Ishikawa (cell line): ENCODE measurements at regions not wholly inside any gene's neighbourhood (a gene's known extent, or its start where the extent isn't known, plus 50 kb on each side); places are given as distances from the start of the nearest gene placed in this dataset.

Experiments
- CEBPB ChIP-seq: IDR thresholded peaks from 2 replicates; pipeline ENCODE4 v1.6.1; 2012
- CREB1 ChIP-seq: IDR thresholded peaks from 2 replicates; pipeline ENCODE4 v1.6.1; 2012; ENCODE audit warnings: low read depth
- EGR1 ChIP-seq: IDR thresholded peaks from 2 replicates; pipeline ENCODE4 v1.6.1; 2012
- EP300 ChIP-seq: IDR thresholded peaks from 2 replicates; pipeline ENCODE4 v1.6.1; 2012; ENCODE audit warnings: borderline replicate concordance
- FOXM1 ChIP-seq: IDR thresholded peaks from 2 replicates; pipeline ENCODE4 v1.6.1; 2012; ENCODE audit warnings: low read depth, borderline replicate concordance
- NFIC ChIP-seq: IDR thresholded peaks from 2 replicates; pipeline ENCODE4 v1.6.1; 2012
- RAD21 ChIP-seq: IDR thresholded peaks from 2 replicates; pipeline ENCODE4 v1.6.1; 2012; ENCODE audit warnings: low read depth
- TAF1 ChIP-seq: IDR thresholded peaks from 2 replicates; pipeline ENCODE4 v1.6.1; 2012; ENCODE audit warnings: low read depth, mild to moderate bottlenecking
- TCF12 ChIP-seq: IDR thresholded peaks from 2 replicates; pipeline ENCODE4 v1.6.1; 2012; ENCODE audit warnings: low read depth
- TEAD4 ChIP-seq: IDR thresholded peaks from 2 replicates; pipeline ENCODE4 v1.6.1; 2012
- YY1 ChIP-seq: IDR thresholded peaks from 2 replicates; pipeline ENCODE4 v1.6.1; 2012; ENCODE audit warnings: low read depth
- ZBTB7A ChIP-seq: IDR thresholded peaks from 2 replicates; pipeline ENCODE4 v1.6.1; 2012; ENCODE audit warnings: low read depth
- TF ChIP-seq, protein P1 (sequence below): IDR thresholded peaks from 2 replicates; pipeline ENCODE4 v1.6.1; 2012
- TF ChIP-seq, protein P2 (sequence below): IDR thresholded peaks from 2 replicates; pipeline ENCODE4 v1.6.1; 2012; ENCODE audit warnings: low read depth, mild to moderate bottlenecking
- TF ChIP-seq, protein P3 (sequence below): IDR thresholded peaks from 2 replicates; pipeline ENCODE4 v1.6.1; 2012

DNA sequence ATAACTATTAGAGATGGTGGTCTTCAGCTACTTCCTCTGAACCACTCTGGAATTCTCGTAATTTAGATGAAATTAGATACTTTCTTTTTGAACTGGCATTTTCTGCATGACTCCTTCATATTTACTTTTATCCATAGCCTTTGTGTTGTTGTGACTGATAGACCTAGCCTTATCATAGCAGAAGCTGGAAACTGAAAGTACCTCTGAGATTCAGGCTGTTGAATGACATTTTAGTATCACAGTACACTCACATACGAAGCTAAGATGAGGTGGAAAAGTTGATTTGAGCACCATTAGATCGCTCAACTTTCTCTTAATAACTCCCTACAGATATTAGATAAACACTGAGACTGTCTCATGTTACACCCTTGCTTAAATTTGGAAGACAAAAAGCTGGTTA, 525.1 kb upstream of the FBXO33 start:
- TF ChIP-seq CEBPB (no peak), FOXM1 (no peak)

DNA sequence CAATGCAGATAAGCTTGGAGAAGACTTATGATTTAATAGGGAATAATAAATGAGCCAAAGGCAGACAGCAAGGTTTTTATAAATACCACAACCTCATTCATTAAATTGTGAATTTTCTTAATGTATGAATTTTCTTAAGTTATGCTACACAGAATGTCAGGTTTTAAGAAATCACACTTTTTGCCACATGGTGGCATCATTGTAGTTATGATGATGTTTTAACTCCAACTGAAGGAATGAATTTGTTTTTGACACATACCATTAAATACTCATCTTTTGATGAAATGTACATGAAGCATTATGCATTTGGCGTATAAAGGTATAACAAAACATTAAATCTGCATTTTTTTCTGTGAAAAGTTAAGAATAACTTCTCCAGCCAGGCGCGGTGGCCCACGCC, 524.1 kb upstream of the FBXO33 start:
- TF ChIP-seq RAD21 (peak; percentile 32; the same call in 1 of the 2 replicates), CREB1 (no peak)

DNA sequence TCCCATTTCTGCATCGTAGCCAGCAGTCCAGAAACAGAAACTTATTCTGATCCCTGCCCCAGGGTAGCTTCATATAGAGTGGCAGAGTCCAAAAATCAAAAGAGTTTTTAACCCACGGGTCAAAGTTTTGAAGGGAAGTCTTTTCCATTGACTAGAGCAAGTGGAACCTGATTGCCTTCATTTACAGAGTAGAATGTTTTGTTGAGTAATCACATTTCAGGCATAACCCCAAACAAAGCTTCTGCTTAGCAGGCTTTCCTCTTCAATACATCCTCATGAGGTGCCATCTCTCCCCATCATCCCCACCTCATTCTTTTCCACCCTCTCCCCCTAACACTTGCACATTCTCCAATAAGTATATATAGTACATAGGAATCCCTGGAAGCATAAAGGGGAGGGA, 516.0 kb upstream of the FBXO33 start:
- no peak for TF ChIP-seq TEAD4
- TF ChIP-seq, protein P1, sequence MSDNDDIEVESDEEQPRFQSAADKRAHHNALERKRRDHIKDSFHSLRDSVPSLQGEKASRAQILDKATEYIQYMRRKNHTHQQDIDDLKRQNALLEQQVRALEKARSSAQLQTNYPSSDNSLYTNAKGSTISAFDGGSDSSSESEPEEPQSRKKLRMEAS, result no peak
- no peak for TF ChIP-seq ZBTB7A
- no peak for TF ChIP-seq CREB1
- TF ChIP-seq EGR1, result no peak
- no peak for TF ChIP-seq RAD21
- no peak for TF ChIP-seq NFIC
- no peak for TF ChIP-seq YY1
- TF ChIP-seq, protein P2, sequence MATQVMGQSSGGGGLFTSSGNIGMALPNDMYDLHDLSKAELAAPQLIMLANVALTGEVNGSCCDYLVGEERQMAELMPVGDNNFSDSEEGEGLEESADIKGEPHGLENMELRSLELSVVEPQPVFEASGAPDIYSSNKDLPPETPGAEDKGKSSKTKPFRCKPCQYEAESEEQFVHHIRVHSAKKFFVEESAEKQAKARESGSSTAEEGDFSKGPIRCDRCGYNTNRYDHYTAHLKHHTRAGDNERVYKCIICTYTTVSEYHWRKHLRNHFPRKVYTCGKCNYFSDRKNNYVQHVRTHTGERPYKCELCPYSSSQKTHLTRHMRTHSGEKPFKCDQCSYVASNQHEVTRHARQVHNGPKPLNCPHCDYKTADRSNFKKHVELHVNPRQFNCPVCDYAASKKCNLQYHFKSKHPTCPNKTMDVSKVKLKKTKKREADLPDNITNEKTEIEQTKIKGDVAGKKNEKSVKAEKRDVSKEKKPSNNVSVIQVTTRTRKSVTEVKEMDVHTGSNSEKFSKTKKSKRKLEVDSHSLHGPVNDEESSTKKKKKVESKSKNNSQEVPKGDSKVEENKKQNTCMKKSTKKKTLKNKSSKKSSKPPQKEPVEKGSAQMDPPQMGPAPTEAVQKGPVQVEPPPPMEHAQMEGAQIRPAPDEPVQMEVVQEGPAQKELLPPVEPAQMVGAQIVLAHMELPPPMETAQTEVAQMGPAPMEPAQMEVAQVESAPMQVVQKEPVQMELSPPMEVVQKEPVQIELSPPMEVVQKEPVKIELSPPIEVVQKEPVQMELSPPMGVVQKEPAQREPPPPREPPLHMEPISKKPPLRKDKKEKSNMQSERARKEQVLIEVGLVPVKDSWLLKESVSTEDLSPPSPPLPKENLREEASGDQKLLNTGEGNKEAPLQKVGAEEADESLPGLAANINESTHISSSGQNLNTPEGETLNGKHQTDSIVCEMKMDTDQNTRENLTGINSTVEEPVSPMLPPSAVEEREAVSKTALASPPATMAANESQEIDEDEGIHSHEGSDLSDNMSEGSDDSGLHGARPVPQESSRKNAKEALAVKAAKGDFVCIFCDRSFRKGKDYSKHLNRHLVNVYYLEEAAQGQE, result no peak
- no peak for TF ChIP-seq TCF12
- no peak for TF ChIP-seq FOXM1
- TF ChIP-seq EP300, result no peak
- TF ChIP-seq TAF1, result no peak
- TF ChIP-seq, protein P3, sequence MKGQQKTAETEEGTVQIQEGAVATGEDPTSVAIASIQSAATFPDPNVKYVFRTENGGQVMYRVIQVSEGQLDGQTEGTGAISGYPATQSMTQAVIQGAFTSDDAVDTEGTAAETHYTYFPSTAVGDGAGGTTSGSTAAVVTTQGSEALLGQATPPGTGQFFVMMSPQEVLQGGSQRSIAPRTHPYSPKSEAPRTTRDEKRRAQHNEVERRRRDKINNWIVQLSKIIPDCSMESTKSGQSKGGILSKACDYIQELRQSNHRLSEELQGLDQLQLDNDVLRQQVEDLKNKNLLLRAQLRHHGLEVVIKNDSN, result no peak

DNA sequence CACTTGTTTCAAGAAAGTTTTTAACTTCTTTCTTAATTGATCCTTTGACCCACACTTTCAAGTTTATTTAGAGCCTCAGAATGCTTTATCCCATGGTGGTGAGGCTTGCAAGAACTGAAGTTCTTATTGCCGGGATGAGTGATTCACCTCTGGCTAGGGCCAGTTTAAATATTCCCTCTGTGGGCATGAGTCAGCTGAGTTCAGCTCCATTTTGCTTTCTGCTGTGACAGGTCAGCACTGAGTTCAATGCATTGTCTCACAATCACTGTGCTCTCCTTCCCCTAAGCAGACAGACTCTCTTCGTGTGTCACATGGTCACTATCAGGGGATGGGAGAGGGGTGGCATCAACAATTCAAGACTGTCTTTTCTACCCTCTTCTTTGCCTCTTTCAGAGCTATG, 514.6 kb upstream of the FBXO33 start:
- TF ChIP-seq RAD21 (no peak), NFIC (no peak), TAF1 (no peak), CEBPB (no peak), TEAD4 (no peak), EGR1 (no peak), TCF12 (no peak), CREB1 (no peak), YY1 (no peak), ZBTB7A (no peak), EP300 (no peak), FOXM1 (no peak)
- TF ChIP-seq, protein P1, result no peak
- TF ChIP-seq, protein P2, result no peak
- TF ChIP-seq, protein P3, result no peak

DNA sequence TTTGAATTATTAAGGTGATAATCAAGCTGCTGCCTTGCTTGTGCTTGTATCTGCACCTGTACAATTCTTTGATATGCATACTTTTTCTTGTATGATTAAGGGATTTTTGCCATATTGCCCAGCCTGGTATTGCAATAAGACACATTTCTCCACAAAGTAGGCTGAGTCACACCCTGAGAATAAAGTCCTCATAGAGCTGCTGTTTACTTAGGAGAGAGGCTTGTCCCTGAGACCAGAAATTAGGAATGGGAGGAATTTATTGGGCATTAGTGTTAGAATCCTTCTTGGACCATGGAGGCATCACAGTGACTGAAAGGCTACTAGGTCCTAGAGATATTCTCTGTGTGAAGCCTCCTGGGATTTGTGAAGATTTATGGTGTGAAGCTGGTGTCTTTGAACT, 506.8 kb upstream of the FBXO33 start:
- no peak for TF ChIP-seq TAF1
- TF ChIP-seq, protein P2, result no peak
- no peak for TF ChIP-seq FOXM1
- no peak for TF ChIP-seq EGR1
- TF ChIP-seq EP300, result no peak
- no peak for TF ChIP-seq TCF12
- TF ChIP-seq RAD21, result no peak
